HG03558 (cell line): ENCODE measurements at regions not wholly inside any gene's neighbourhood (a gene's known extent, or its start where the extent isn't known, plus 50 kb on each side); places are given as distances from the start of the nearest gene placed in this dataset.

Experiments used
- ATAC-seq: cut with Tn5 transposase; IDR thresholded peaks from one replicate; pipeline ENCODE4 v1.9.1; 2021; ENCODE audit warnings: moderate number of reproducible peaks; ENCODE audit not compliant: unreplicated experiment; ENCODE audit errors: extremely low read depth

DNA sequence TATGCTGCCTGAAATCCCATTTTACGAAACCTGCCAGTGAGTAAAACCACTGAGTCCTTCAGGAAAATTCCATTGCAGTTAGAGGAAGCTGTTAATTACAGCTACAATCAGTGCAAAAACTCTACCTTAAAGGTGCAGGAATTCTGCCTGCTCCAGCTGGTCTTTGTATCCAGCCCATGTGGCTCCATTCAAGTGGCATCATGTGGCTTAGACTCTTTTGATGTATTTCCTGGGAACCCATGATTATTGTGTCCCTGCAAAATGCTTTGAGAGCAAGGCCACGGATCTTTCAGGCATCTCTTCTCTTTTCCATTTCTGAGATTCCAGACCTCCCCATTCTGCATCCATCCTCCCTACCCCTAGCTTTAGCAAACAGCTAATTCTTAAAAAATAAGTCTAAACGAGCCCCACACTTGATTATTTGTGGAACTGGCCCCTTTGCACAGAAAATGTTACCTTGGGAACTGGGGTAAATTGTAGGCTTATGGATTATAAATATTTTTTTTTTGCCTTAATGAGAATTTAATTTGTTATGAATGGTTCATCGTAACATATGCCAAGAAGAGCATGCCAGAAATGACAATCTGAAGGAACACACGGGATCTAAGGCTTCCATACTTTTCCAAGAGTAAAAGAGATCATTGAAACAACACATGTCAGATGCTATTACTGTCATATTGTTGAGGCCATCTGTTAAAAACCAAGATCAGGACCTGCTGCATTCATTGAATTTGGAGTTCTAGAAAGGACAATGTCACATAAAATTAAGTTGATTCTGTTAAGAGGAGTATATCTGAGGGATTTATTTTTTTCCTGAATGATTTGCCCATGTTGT lies 144.6 kb downstream of the TPH2 start:
- ATAC-seq: no peak

DNA sequence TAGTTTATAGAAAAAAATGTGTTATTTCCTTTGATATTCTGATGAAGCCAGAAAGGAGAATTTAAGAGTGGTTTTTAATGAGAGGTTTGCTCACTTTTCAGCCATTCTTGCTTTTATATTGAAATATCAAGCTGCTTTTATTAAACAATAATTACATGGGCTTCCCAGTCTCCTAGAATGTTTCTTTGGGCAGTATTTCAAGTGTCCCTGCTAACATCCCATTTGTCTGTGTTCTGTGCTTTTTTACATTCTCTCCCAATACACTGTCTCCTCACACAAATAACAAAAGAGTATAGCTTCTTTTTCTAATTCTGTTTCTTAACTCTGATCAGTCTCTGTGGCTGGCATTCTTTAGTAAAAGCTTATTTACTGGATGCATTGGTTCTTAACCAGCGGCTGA lies 145.4 kb downstream of the TPH2 start:
- no peak for ATAC-seq

DNA sequence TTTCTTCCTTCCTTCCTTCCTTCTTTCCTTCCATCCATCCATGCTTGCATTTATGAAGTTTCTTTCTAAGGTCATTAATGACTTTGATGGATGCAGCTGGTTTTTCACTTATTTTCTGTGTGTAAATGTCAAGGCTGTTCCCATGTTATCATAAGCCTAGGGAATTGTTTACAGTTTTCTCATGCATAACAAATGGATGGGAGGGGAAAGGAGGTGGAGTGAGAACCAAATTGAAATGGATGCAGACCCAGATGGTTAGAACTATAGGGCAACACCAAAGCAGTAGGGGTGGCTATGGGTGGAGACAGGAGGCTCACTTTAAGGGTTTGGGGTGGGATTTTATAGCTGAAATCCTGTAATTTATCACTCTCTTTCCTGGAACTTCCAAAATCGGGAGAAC lies 146.2 kb downstream of the TPH2 start:
- no peak for ATAC-seq

DNA sequence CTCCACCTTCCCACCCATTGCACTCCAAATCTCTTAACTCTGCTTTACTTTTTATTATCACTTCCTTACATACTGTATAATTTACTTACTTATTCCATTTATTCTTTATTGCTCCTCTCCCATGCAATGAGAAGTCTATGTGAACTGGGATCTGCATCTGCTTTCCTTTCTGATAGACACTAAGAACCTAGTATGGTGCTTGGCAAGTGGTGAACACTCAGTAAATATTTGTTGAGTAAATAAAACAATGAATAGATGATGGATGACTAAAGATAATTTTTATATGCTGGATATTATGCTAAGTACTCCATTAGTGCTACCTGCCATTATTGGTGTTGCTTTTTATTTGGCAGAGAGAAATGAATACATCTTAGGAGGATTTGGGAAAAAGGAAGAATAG lies 151.0 kb downstream of the TPH2 start:
- no peak for ATAC-seq

DNA sequence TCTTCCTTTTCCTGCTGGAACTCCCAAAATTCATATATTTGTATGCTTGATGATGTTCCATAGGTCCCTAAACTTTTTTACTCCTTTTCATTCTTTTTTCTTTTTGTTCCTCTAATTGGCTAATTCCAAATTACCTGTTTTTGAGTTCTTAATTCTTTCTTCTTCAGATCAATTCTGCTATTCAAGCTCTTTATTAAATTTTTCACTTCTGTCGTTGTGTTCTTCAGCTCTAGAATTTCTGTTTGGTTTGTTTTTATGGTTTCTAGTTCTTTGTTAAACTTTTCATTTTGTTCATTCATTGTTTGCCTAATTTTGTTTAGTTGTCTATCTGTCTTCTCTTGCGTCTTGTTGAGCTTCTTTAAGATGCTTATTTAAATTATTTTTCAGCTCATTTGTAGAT lies 154.8 kb downstream of the TPH2 start:
- no peak for ATAC-seq

DNA sequence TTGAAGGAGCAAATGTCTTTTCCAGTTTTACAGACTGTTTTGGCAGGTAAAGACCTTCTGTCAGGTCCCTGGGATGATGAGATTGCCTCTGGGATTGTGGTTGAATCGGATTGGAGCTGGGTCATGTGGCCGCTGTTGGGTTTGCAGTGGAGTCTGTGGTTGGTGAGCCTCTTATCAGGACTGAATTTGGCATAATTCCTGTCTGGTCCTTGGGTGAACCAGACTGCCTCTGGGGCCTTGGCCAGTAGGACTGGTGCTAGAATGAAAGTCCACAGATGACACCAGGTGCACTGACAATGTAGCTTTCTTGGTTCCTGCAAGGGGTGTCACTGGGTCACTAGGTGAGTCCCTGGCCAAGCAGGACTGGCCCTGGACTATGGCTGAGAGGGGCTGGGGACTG lies 155.3 kb downstream of the TPH2 start:
- ATAC-seq: no peak

DNA sequence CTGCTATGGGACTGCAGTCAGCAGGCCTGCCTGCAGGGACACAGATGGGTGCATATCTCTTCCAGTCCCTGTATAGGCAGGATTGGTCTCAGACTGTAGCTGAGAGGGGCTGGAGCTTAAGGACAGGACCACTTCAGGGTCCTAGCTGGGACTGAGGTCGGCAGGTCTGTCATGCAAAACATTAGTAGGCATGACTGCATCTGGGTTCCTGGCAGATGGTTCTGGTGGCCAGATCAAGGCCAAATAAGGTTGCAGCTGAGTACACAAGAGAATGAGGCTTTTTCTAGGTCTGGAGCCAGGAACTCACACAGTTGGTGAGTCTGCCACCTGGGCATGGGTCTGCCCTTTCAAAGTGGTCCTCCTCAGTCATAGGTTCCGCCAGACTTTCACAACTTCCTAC lies 155.8 kb downstream of the TPH2 start:
- ATAC-seq: no peak

DNA sequence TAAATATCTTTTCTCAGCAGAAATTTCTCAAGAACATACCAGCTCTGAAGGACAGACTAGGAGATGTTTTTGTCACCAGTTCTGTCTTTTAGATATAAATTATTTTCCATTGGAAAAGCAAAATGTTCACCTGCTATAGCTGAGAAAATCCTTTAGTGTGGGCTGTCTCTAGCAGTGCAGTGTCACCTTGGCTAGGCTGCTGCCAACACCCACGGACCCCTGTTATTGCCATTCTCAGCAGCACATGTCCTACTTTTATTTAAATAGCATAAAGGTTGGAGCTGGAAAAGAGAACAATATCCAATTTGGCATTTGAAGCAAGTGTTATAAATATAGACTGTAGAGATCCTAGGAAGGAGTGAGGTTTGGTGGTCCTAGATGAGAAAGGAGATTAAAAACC lies 156.4 kb downstream of the TPH2 start:
- ATAC-seq: no peak

DNA sequence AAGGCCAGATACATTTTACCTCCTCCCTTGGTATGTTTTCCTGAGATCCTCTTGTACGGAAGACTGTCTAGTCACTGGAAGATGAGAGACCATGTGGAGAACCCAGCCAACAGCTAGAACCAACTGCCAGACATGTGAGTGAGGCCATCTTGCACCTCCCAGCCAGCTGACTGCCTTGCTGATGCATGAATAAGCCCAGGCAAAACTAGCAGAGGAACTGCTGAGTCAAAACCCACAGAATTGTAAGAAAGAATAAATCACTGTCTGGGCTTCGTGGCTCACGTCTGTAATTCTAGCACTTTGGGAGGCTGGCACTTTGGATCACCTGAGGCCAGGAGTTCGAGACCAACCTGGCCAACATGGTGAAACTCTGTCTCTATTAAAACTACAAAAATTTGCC lies 160.0 kb downstream of the TPH2 start:
- no peak for ATAC-seq

DNA sequence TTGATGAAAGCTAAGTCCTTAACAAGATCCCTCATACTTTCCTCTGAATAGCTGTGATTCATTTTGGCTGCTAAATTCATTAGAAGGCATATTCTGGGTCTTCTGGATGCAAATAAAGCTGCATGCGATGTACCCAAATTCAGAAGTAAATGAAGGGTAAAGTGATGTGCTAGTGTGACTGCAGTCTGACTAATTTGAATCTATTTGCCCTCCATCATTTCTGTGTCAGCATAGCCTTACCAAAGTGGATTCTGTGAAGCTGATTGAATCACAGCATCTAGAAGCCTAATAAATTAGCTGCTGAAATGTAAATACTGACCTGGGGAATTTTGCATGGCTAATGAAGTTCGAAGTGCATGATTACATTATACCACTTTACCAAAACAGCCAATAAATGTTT lies 162.2 kb downstream of the TPH2 start:
- no peak for ATAC-seq

DNA sequence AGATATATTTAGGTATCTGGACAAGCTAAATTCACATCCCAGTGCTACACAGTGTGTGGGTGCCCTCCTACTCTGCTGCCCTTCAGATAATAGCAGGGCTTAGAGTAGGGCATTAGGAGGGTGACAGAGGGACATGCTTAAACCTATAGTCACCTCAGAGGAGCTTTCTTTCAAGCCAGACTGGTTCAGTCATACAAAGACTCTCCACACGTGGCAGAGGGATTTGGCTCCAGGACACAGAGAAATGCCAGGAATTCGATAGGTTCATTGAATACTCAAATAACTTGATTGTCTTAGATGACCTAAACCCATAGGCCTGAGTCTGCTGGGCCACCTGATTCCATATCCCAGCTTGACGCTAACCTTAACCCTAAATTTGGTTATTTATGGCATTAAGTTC lies 163.5 kb downstream of the TPH2 start:
- no peak for ATAC-seq

DNA sequence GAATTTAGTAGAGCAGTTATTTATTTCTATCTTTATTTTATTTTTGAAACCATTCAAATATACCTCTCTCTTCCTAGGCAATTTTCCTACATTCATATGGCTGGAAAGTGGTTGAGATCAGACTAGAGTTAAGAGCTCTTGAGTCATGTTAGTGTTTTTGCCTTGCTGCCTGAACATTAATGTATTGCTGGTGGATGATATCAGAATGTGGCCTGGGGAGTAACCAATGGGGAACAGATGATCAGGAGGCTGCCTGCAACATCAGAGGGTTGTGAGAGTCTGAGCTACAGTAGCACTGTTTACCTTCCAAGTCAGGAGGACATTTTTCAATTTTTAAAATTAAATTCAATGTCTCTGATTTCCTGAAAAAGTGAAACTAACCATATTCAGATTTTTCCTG lies 166.3 kb upstream of the TRHDE start:
- no peak for ATAC-seq

DNA sequence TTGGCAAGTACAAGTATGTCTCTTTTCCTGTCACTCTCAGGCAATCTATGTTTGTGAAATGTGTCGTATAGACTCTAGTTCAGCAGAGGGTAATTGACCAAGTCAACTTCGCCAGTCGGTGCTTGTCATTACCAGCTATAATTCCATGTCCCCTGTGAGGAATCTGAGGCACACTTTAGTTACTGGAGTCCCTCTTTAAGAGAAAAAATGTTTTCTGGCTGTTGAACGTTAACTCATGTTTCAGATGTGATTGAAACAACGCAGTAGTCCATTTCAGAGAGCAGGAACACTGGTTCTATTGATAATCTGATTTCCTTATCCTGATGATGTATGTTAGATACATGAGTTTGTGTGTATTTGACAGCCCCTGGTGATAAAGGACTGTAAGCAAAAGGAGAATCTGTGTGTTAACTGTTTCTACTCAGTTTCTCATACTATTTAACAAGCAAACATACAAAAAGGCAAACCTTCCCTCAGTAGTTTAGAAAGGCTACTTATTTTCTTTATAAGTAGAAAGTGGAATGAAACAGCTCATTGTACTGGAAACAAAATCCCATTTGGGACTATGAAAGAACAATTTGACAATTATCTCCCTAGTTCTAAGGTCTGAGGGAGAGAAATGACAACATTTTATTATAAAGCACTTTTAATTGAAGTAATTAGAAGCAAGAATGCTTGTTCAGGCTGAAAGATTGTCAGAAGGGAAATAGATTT lies 161.1 kb upstream of the TRHDE start:
- ATAC-seq: no peak

DNA sequence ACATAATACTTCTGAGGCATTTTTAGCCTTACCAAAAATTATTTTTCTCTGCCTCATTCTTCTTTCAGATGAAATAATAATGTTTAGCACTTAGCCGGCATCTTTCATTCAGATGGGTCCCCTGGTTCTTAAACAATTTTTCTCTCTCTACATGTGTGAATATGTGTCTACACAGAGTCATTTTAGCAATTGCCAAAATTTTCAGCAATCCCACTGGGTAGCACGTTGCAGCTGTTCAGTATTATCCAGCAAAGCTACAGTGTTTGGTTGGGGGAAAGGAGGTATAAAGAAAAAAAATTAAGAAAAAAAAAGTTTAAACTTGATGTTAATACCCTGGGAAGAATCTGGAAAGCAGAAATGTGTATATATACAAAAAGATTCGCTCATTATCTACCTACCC lies 160.5 kb upstream of the TRHDE start:
- ATAC-seq: no peak

DNA sequence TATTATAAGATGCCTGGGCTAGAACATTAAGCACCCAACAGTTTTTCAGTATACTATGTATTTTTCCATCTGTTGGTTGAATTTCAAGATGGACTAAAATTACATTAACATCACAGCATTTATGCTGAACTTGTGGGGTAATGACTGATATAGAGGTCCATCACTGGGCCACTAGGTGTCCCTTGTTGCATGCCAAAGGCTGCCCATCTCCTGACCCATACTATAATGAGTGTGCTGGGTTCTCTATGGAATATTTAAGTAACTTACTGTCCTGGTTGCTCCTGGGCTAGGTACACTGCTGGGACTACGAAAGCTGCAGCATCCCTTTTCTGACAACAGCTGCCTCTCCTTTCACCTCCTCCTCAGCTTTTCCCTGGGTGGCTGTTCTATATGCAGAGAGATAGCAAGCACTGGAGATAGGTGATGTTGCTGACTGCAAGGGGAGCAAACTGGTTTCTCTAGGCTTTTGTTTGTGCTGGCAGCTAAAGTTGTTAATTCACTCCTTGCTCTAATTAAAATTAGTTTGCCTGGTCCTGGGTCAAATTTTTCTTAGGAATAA lies 138.6 kb upstream of the TRHDE start:
- no peak for ATAC-seq

DNA sequence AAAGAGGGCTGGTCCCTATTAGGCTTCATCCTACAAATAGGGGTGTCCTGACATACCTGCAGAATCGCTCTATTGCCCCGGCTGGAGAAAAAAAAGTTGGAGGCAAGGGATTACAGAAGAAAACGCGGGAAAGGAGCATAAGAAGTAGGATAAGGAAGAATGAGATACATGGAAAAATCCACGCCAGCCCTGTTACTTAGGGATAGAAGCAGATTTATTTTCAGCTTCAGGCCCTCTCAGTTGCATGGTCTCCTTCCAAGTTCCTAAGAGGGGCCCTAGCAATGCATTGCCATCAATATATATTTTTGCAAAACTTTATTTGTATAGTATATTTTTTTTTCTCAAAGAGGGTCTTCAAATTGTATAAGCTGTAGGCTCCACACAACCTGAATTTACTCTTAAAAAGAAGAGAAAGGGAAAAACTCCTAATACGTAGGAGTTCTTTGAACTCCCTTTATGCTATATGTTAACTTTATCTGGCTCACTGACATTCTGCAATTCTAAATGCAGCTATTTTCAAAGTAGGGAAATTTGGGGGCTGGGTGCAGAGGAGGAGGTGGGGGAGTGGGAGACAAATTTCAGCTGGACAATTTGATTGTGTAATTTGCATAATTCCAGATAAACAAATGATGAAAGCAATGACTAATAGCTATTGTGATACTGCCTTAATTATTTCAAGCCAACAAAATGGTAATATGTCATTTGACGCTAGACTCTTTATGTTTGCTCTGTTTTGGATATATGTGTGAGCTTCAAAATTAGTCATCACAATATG lies 137.7 kb upstream of the TRHDE start:
- no peak for ATAC-seq

DNA sequence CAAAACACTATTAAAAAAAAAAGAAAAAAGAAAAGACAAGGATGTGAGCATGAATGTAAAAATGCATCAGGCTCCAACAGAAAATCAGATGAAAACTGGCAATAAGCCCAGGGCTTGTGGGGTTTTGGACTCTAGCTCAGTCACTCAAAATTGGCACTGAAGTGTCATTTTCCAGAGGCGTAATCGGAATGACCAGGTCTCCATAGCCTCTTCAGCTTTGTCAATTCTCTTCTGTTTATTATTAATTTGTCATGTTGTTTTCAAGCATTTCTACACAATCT lies 137.2 kb upstream of the TRHDE start:
- ATAC-seq: no peak

DNA sequence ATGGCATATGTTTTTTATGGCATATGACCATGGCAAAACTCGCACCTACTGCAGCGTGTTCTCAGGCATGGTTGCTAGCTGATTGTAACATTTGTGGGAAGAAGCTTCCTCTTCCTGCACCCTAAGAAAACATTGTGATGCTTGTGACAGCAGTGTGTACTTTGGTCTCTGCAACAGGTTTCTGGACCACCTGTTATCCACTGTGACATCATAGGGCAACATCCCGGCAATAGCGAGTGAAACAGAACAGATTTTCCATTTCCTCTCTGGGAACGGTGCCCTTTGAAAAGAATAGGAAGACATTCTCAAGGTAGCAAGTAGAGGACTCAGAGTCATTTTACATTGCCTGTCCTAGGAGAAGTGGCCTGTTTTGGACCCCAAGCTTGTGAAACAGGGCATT lies 135.4 kb upstream of the TRHDE start:
- no peak for ATAC-seq

DNA sequence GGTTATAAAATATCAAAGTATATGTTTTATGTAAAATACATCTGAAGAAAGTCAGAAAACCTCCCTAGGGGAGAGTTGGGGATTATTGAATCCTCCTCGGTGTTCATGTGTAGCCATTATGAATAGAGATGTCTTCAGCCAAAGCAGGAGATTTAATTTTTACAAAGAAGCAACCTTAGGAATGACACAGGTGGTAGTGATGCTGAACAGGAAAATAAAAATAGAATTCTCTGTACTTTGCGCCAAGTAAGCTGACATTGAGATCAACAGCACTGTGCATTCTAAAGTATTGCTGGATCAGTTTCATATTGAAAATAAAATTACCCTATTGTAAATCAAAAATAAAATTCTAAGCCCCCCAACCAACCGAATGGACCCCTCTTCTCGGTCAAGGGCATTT lies 132.8 kb upstream of the TRHDE start:
- ATAC-seq: no peak

DNA sequence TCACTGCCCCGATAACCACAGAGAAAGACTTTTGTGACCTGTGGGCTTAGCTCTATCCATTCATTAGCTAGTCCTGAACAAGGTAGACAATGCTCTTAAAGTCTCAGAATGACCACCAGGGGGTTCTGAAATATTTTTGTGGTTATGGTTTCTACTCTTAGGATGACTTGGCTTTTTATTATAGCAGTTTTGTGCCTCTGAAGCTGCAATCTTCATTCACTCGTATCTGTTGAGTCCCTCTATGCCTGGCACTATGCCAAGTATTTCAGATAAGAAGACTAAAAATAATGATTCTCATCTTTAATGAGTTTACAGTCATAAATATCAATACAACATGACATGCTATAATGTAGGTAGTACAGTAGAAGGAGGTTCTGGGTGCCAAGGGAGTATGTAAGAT lies 130.8 kb upstream of the TRHDE start:
- peak; percentile 97 for ATAC-seq

DNA sequence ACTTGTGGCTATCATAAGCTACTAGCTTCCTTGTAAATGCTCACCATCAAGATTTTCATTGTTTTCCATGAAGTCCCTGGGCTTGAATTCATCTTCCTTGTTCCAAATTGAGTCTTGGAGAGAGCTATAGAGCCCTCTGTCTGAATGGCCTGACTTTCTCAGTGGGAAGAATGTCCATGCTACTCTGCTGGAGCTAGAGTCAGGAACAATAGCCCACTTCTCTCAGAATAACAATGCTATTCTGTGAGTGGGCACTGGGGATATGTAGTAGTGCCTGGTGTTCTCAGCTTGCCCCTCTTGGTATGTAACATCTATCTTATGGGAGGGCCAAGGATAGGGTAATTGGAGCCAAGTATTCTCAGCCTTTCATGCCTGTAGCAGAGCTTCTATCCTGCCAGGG lies 127.6 kb upstream of the TRHDE start:
- ATAC-seq: no peak
